LHCN-M2 (cell line): ENCODE measurements at regions not wholly inside any gene's neighbourhood (a gene's known extent, or its start where the extent isn't known, plus 50 kb on each side); places are given as distances from the start of the nearest gene placed in this dataset.
"Not testable (repeated sequence)": the region's sequence is repeated elsewhere in the genome, so short reads cannot be mapped to it uniquely, and the experiment has no call there.

Experiments
- DNase-seq: peaks from one replicate; pipeline ENCODE4 v3.0.0-alpha.2; 2012; ENCODE audit warnings: low read depth

DNA sequence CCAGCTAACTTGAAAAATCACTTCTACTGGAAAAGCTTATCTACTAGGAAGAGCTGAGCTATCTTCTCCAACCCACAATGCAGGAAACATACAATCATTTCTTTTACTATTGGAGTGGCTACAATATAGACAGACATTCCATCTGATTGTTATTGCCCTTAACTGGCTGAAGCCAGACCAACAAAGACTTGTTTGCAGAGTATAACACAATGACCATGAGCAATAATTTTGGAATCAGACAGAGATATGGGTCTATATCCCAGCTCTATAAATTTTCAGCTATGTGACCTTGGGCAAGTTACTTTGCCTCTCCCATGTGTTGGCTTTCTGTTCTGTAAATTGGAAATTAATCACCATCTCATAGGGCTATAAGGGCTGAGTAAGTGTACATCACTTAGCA is 244.7 kb upstream of the SLC30A5 start:
- no peak for DNase-seq

DNA sequence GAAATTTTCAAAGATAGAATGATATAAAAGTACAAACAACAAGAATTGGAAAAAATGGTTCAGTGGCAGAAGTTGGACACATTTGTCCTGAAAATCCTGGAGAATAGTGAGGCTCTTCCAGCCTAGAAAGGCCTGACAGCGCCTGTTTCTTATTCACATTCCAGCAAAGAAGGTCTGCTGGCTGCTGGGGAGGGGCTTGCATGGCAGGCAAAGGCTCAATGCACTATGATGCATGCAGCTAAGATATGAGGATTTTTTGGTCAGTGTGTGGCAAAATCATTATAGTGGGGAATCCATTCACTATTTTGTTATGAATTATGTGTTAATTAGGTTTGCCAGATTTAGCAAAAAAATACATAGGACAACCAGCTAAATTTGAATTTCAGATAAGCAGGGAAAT is 243.9 kb upstream of the SLC30A5 start:
- no peak for DNase-seq

DNA sequence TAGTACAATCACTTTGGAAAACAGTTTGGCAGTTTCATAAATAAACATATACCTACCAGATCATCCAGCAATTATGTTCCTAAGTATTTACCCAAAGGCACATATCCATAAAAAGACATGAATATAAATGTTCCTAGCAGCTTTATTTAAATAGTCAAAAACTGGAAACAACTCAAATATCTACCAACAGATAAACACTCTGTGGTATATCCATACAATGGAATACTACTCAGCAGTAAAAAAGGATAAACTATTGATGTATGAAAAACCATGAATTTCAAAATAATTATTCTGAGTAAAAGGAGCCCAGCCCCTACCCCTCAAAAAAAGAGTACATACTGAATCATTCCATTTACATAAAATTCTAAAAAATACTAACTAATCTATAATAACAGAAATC is 232.7 kb upstream of the SLC30A5 start:
- no peak for DNase-seq

DNA sequence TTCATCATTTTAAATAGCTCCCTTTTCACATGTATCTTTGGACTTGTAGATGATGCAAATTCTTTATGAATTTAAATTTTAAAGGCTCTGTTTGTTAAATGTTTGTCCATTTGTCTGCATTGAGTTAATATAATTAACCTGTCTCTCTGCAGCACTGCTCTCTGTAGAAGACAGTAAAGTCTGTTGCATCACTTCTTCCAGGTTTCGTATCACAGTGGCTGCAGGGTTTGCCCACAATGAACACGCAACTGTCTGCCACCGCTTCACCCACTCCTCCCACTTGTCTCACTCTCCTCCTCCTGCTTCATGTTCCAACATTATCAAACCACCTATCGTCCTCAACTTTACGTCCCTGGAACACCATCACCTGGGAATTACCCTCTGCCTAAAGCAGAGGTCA is 231.3 kb upstream of the SLC30A5 start:
- no peak for DNase-seq

DNA sequence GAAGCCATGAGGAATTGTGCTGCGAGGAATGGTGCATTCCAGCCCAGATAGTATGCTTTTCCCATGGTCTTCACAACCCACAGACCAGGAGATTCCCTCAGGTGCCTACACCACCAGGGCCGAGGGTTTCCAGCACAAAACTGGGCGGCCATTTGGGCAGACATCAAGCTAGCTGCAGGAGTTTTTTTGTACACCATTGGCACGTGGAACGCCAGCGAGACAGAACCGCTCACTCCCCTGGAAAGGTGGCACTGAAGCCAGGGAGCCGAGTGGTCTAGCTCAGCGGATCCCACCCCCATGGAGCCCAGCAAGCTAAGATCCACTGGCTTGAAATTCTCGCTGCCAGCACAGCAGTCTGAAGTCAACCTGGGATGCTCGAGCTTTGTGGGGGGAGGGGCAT is 228.6 kb upstream of the SLC30A5 start:
- not testable (repeated sequence) for DNase-seq

DNA sequence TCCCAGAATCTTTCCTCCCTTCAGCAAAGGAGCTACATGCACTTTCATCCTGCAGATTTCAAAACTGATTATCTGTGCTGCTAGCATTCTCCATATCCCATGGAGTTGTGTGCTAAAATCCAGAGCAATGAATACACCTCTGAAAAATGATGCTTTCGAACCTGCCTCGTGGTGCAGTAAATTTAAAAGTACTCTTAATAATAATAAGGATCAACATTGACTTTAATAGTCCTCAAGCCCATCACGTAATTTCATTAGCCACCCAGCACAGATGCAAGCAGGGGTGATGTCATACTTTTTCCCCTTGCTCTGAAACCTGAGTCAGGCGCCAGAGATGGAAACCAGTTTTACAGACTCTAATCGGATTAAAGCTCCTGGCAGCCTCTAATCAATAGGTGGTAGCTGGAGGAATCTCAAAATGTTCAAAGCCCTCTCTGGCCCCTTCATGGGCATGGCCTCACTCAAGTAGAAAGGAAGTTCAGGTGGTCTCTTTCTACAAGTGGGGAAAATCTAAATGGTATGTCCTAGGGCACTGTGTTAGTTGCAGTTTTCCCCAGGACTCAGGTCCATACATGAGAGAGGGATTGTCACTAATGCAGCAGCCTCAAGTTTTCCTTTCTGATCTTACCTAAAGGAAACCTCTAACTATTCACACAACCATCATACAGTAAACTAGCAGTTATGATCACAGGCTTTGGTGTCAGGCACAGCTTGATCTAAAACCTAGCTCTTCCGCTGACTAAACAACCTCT is 221.6 kb upstream of the SLC30A5 start:
- DNase-seq, result no peak

DNA sequence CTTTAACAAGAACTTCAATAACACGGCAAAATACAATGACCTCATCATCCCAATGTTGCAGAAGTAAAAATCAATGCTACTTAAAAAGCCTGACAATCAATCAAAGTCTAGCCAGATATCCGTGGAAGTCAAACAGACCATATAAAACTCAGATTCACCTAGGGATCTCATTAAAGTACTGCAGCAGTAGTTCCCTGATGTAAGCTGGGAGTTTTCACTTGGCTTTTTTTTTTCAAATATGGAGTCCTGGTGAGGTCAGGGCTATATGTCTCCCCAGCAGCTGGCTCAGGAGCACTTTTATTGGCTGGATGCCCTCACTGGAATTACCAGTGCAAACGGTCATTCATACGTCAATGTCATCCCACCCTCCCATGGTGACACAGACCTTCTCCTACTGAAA is 220.6 kb upstream of the SLC30A5 start:
- DNase-seq, result no peak

DNA sequence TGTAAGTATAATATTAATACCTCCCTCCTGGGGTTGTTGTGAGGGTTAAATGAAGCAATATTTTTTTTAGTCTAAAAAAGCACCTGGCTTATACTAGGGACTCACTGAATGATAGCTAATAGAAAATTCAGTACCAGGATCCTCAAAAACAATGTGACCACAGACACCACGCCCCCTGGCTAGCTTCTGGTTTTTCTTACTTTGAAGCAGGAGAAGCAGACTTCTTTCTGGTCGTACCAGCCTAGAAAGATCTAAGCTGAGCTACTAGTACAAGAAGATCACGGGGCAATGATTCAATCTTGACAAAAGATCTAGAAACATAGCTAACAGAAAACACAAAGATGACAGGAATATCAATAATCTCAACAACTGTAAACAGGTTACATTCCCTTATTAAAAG is 218.5 kb upstream of the SLC30A5 start:
- DNase-seq, result no peak

DNA sequence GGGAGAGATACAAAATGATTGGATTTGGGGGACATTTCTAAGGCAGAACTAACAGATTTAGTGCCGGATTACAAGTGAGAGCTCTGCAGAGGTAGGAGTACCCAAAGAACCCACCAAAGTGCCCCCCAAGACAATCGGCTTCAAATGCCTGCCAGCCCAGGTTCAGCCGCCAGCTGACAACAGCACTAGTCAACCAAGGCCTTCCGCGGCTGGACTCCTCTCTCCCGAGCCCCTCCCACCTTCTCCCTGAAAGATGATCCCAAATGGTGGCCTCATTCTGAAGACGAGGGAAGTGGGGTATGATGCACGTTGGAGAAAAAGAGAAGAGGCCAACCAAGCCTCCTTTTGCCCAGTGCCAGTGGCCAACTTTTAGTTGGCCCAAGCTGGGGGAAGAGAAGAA is 210.4 kb upstream of the SLC30A5 start:
- DNase-seq, result no peak

DNA sequence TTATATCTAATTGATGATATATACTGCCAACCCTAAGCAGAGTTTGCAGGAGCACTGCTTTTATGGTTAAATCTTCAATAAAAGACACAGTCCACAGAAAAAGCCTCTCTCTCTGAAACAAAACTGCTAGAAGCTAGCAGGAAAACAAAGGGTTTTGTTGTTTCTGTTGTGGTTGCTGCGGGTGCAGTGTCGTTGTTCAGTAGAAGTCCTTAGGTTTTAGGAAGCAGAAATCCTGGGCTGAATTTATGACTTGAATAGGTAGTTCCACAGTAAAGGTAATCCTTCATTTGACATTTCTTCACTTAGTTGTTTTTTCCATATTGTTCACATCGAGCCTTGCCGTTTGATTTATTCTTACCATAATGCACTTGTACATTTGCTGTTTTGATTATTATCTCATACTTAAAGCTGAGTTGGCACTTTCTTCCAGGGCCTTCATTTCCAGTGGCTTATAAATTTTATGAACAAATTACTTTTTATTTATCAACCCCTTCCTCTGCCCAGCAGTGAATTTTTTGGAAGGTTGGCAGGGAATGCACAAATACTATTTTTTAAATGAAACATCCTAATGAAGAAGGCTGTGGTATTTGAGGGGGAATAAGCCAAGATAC is 209.6 kb upstream of the SLC30A5 start:
- no peak for DNase-seq

DNA sequence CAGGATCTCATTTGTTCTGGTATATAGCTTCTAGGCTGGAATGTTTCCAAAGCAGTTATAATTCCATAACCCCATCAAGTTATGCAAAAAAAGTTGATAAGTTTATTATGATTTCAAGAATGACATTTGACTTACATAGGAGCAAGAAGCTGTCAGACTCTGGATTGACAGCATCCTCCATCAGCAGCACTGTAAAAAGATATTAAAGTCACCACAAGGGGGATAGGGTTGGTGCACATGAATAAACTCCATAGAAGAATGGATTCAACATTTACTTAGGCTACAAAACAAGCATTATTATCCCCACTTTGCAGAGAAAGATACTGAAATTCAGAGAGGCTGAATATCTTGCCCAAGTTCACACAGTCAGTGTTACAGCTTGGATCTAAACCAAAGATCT is 208.9 kb upstream of the SLC30A5 start:
- peak; percentile 9 for DNase-seq

DNA sequence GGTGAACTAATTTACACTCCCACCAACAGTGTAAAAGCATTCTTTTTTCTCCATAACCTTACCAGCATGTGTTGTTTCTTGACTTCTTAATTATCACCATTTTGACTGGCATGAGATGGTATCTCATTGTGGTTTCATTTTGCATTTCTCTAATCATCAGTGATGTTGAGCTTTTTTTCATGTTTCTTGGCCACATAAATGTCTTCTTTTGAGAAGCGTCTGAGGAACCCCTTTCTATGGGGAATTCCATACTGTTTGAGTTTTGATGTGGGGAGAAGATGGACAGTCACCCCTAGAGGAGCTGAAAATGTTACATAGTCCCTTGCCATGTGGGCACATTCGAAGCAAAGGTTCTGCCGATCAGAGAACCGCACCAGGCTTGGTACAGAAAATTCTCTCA is 207.0 kb upstream of the SLC30A5 start:
- no peak for DNase-seq

DNA sequence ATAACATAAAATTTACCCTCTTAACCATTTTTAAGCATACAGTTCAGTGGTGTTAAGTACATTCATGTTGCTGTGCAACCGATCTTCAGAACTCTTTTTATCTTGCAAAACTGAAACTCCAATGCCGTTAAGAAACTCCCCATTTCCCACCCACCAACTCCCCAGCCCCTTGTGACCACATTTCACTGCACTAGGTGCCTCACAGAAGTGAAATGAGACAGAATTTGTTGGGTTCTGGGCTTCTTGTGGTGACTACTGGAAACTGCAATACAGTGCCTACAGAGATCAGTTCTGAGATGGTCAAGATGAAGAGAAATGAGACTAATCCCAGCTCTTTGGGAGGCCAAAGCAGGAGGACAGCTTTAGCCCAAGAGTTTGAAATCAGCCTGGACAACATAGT is 202.1 kb upstream of the SLC30A5 start:
- DNase-seq, result no peak

DNA sequence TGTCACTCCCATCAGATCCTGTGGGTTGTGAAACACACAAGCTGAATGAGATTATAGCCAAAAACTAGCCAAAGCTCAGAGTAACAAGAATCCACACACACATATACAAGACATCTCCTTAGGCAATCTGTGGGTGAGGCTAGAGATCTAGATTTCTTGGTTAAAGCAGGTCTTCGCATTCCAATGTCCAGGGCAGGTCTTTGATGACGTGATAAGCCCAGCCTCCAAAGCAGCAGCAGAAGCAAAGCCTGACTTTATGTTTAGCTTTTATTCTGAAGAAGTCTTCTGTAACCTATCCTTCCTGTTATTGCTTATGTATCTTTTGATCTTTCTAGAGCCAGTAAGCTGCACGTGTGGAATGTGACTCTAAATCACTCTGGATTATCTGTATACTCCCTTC is 199.1 kb upstream of the SLC30A5 start:
- no peak for DNase-seq

DNA sequence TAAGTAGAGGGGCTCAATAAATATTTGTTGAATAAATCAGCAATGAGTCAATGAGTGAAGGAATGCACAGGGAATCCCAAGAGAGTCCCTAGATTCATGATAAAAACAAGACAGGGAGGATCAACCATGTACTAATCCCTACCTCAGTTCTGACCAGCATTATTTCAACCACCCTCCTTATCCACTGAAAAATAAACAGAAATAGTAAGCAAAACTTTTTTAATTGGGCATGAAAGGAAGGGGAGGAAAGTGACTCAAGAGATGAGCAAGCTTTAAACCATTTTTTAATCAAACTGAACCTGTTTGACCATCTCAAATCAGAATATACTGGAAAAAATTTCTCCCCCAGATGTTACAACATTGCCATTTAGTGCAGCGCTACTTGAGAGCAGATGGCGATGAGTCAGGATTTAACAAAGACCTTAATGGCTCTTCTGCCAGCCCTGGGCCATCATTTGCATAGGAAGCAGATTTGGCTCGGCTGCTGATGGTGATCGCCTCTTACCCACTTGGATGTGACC is 194.8 kb upstream of the SLC30A5 start:
- peak; percentile 93 for DNase-seq

DNA sequence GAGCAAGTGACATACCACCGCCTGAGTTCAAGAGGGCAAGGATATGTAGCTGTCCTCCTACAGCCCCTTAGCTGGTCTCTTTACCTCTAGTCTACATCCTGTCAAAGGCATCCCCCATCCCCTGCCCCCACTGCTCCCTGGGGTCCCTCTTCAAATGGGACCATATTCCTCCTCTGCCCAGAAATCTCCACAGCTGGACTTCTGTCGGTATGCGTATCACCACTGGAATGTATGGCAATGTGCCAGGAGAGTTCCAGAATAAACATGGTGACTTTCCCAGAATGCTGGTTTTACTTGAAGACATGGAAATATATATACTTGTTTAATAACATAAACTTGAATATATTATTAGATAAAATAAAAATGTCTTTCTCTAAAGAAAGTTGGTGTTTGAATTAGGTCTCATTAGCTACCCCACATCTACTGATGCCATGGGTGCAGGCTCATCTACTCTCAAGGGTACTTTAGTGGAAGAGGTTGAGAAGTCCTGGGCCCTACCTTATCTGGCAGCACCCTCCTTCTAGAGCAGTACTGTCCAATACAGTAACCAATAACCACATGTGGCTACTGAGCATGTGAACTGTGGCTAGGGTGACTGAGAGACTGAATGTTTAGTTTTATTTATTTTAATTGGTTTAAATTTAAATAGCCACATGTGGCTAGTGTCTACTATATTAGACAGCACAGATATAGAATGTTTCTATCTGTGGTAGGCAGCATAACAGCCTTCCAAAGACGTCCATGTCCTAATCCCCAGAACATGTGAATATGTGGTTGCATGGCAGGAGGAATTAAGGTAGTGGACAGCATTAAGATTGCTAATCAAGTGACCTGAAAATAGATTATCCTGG is 181.7 kb upstream of the SLC30A5 start:
- peak; percentile 79 for DNase-seq

DNA sequence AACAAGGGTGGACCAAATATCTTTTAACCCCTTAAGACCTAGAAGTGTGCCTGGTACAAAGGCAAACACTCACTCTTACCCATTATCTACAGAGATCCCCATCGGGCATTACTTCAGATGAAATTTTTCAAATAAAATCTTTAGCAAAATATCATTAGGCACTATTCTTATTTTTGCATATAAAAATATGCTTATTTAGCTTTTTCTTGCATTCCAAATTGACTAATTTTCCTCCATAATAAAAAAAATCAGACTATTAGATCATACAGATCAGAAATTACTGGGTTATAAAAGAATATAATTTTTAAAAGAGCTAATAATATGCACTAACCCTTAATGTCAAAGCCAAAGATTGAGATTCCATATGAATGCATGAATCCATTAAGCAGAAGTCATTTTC is 178.7 kb upstream of the SLC30A5 start:
- no peak for DNase-seq

DNA sequence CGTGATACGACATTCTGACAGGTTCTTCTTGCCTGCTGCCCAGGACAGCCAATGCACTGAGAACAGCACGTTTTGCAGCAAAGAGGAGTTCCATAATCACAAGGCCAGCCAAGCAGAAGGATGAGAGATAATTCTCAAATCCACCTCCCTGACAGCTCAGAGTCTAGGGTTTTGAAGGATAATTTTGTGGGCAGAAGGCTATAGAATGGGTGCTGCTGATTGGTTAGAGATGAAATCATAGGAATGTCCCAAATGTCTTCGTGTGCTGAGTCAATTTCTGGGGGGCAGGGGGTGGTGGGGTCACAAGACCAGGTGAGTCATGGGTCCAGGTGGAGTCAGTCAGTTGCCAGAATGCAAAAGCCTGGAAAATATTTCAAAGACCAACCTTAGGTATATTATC is 175.5 kb upstream of the SLC30A5 start:
- DNase-seq, result no peak

DNA sequence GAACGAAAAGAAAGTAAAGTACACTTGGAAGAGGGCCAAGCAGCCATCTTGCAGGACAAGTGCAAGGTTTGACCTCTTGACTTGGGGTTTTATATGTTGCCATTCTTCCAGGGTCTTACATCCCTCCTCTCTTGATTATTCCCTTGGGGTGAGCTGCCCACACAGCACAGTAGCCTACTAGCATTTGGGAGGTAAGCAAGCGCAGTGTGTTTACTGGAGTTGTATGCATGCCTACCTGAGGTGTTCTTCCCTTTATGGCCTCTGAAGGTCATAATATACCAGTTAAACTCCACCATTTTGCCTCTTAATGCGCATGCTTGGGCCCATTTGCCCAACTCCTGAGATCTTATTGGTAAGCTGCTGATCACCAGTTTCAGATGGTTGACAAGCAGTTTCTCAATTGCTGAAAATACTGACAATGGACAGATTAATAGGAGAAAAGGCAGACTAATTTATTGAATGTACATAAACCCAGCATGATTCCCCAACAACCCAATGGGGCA is 173.8 kb upstream of the SLC30A5 start:
- DNase-seq, result no peak

DNA sequence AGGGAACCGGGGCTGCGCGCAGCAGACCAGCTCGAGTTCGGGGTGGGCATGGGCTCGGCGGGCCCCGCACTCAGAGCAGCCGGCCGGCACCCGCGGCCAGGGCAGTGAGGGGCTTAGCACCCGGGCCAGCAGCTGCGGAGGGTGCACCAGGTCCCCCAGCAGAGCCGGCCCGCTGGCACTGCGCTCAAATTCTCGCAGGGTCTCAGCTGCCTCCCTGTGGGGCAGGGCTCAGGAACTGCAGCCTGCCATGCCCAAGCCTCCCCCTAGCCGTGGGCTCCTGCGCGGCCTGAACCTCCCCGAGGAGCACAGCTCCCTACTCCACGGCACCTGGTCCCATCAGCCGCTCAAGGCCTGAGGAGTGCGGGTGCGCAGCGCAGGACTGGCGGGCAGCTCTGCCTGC is 172.9 kb upstream of the SLC30A5 start:
- DNase-seq, result no peak

DNA sequence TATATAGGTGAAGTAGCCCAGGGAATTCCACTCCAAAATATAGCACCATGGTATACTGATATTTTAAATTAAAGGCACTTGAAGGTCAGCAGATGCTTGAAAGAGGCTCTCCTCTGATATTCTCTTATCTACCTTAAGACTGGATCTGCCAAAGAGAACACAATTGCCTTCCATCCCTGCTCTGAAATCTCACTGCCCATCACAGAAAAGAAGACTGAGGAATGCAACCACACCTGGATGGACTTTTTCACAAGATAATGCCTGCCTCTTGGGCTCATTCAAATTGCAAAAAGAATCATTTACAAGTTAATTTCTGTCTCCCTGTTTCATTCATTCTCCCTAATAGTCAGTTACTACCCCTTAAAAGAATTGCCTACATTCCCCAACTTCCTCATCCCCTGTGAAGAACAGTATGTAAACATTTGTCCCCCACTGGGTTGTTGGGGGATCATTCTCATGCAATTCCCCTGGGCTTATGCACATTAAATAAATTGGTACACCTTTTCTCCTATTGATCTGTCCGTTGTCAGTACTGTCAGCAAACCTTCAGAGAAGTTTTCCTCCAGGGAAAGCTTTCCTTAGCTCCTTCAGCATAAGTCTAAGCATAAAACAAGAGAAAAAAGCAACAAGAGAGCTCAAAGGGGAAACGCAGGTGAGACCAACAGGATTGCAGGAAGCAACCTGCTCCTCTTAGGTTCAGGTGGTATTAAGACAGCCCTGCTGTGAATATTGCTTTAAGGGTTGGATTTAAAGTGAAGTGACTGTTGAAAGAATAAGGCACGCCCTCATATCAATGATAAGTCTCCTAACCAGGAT is 171.4 kb upstream of the SLC30A5 start:
- no peak for DNase-seq
